Inflammatory macrophage (primary cell): ENCODE measurements at regions not wholly inside any gene's neighbourhood (a gene's known extent, or its start where the extent isn't known, plus 50 kb on each side); places are given as distances from the start of the nearest gene placed in this dataset.

Source experiments
- DNase-seq, 2 donors: peaks; one replicate each; pipeline ENCODE4 v3.0.0-alpha.2; 2020 to 2022

DNA sequence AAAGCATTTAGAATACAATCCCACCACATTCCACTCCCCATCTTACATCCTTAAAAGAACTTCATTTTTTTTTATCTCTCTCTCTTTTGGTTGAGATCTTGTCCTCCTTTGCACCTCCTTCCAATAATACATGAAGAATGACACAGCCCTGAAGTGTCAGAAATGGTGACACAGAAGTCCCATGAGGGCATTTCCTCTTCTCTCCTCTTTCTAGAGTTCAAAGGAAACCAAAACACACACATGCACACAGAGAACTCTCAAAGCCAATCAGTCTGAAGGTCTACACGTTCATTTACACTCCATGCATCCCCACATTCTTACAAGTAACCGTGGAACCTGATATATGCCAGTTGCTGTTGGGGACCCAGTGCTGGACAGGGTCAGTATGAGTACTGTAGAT lies 450.7 kb downstream of the HNRNPD start:
- DNase-seq: peak in 1 of 2 donors; percentile 20

DNA sequence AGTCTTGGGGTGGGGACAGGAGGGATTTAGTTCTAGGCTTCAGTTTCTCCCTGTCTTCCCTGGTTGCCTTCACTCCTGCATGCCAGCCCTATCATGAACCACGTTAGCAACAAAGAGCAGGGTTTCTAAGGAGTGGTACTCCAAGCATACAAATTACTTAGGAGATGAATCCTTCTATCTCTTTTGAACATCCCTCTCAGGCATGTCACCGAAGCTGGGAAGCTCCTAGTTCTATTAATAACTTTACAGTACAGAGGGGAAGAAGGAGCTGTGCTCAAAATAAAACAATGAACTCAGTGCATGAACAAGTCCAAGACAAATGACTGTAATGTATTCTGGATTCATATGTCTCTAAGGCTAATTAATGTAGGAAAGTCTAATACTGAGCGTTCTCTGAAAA lies 450.6 kb upstream of the RASGEF1B start:
- DNase-seq: no peak

DNA sequence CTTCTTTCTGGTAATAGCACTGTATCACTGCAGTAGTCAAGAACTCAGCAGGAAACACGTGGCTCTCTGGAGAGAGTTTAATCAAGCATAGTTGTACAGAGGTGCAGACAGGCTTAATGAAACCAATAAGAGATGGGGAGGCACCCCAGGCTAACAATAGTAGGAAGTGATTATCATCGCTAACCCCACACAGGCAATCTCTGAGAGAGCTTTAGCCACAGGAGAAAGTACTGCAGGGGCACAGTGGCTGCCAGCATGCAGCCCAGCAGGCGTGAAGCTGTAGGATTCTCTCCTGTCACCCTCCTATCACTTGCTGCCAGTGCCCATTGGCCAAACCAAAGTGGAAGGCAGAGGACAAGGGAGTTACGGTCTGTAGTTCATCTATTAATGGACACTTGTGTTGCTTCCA lies 450.0 kb upstream of the RASGEF1B start:
- DNase-seq: no peak

DNA sequence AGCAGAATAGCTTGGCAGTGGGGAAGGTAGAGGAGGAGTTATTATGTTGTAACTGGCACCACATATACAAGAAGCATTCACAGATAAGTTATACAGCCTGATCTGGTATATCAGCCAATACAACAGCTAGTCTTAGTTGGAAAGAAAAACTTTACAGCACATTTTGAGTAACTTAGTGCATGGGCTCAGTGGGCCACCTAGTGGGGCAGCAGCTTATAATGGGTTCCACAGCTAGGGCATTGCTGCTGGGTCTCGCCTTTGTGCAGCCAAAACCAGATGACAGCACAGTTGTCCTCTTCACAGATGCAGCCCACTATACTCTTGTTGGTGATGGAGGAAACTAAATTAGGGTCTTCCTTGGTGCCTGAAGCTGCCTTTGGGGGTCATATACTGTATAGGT lies 448.1 kb upstream of the RASGEF1B start:
- no peak for DNase-seq

DNA sequence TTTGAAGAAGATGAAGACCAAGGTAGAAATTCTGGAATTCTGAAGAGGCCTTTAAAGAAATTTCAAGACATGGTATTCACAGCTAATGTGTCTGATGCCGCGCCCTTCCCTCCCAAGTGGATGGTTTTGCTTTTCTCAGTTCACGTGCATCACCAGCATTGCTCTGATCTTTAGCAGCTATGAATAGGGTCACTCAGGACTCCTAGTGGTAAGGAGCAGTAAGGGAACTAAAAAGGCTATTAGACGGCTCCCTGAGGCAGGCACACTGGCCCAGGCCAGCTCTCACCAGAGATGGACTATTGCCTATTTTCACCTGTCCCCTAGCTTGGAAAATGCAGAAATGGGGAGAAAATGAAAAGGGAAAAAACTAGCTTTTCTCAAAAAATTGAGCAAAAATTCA lies 447.5 kb upstream of the RASGEF1B start:
- peak in 1 of 2 donors; percentile 24 for DNase-seq

DNA sequence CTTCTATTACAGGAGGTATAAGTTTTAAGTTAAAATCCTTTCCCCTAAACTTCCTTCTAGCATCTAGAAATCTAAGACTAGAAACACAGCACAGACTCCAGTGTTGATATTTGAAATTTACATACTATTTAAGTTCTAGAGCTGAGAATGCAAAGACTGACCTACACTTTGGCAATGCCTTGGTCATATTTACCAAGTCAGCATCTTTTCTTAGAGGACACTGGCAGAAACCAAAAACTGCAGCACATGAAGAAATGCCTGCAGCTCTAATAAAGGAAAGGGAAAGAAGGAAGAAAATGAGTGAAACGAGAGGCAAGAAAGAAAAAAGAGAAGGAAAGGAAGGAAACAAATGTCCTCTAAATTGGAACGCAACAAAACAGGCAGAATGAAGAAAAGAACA lies 443.7 kb upstream of the RASGEF1B start:
- no peak for DNase-seq

DNA sequence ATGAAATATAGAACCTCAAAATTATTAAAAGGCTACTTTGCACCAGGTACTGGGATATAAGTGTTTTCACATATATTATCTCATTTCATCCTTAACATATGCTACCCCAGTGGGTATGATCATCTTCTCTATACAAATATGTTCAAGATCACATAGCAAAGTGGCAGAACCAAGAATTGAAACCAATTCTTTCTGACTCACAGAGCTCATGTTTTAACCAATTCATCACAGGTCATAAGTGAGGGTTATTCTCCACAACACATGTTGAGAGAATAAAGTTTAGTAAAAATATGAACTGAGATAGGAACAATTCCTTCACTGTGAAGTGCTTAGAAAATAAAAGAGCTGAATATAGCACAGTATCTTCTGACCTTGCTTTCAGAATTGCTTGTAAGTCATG lies 442.9 kb upstream of the RASGEF1B start:
- DNase-seq: no peak

DNA sequence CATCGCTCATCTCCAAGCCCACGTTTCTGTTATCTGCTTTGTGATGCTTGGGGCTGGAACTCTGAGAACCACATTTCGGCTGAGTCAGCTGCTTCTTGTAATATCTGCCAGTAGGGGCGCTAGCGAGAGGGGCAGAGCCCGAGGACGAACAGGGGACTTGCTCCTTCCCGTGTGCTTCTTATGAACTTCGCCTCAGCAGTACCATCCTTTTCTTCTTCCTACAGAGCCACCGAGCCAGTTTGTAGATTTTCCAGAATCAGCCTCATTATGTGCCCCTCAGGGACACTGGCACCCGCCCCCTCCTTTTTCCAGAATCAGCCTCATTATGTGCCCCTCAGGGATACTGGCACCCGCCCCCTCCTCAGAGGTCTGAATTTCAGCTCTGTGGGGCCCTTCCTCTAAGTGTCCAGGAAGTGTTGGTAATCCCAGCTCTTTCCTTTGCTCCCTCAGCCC lies 441.7 kb upstream of the RASGEF1B start:
- DNase-seq: peak; percentile 53 to 64

DNA sequence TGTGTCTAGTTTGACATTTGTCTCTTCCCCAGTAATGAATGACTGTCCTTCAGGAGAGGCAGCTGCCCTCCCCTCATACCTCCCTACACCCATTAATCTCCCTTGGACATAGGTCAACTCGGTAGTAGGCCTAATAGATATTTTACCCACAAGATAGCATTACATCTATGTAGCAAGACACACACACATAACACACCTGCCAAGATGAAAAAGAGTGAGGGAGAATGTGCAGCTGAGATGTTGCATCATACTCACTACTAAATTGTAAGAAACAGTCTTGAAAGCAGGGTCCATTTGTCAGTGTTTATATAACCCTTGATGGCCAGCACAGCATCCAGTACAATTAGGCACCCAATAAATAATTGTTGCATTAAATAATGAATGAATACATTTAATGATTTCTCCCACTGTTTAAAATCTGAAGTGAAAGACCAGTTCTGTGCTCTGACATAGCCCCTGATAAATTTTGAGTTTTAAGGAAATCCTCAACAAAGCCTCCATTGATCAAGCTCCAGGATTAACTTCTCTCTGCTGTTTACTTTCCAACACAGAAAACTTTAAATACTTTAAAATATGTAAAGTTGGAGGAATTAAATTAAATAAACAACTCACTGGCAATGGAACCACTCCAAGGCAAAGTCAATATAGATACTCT lies 440.8 kb upstream of the RASGEF1B start:
- DNase-seq: no peak

DNA sequence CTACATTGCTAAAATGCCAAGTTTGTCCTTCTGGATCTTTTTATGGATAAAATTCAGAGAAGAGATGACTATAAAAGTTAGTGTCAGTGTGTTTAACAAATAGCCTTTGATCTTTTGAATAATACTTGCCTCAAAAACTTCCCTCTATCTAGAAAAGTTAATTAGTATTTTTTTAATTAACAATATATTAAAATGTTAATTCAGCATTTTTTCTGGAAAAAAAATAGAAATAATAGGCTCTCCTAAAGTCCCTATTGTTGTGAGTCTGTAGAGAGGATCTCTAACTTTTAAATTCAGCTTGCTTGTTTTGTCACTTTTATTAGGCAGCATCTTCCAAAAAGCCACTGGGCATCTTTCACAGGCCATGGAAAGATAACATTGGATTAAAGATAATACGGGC lies 435.2 kb upstream of the RASGEF1B start:
- DNase-seq: no peak

DNA sequence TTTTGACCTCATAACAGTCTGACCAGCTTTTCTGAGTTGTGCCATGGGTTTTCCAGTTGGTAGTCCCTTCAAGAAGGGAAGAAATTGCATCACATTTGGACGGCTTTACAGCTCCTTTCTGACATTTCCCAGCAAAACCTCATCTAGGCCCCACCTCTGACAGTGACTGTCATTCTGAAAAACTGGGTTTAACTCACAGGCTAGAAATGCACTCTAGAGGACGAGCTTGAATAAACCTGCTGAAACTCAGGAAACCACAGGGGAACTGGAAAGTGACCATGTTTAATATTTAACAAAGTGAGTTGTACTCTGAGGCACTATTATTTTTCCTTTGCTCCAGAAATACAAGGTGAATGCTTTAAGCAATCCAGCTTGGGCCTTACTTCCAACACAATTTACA lies 434.3 kb upstream of the RASGEF1B start:
- no peak for DNase-seq

DNA sequence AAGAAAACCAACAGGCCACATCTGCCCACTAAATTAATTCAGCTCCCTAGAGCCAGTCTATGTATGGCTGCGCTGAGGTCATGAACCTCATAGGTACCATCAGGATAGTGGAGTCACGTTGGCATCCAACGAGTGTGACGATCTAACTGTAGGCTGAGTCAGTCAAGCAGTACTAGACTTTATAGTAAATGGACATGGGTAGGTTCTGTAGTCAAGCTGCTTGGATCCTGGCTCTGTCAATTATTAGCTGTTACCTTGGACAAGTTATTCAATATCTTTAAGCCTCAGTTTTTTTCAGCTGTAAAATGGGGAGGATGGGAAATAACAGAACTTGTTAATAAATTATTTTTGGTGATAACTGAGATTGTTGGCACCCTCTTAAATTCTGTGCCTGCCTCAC lies 432.4 kb upstream of the RASGEF1B start:
- no peak for DNase-seq

DNA sequence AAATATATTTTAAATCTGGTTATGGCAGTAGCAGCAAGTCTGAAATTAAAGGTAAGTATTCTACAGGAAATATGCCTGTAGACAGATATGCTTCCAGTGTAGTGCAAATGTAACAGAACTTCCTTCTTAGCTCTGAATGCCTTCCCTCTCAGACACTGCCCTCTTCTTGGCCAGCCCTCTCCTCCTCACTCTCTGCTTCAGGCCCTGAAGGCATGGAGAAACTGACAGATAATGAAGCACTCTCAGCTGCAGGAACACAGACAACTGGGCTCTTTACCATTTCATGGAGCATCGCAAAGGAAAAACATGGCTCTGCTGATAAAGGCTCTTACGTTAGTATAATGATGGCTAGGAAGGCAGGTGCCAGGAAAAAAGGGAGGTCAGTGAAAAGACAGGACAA lies 431.5 kb upstream of the RASGEF1B start:
- no peak for DNase-seq

DNA sequence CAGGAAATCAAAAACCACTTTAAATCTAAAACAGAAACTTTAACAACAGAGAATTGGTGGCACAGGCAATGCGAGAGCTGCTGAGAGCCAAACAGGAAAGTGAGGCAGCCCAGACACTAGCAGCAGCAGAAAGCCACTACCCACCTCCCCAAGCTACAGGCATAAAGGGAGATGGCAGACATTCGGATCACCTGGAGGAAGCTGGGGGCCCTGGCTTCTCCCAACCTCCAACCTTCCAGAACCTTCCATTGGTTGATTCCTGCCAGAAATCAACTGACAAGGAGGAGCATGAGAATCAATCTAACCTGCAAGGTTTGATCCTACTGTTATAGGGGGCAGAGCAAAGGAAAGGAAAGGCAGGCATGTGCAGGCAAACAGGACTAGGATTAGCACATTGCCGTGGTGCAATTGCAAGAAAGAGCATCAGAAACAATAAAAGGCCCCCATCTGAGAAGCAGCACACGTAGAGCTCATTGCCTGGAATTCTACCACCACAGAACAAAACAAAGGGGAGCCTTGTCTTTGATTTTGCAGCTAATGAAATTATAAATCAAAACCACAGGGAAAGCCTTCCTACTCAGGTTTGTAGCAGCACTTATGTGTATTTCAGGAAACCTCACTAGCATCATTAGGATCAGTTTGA lies 427.3 kb upstream of the RASGEF1B start:
- no peak for DNase-seq

DNA sequence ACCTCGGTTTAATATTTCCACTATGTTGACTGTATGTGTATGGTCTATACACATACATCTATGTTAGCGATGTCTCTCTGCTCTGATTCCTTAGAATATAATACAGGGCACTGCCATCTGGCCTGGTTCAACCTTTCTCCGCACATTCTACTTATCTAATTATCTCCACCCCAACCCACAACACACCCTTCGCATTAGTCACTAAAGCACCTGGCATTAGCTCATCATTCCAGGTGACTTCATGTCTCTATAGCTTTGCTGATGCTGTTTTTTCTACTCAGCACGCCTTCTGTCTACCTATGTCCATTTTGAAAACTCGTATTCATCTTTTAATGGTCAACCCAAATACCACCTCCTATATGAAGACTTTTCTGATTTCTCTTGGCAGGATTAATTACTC lies 425.2 kb upstream of the RASGEF1B start:
- no peak for DNase-seq

DNA sequence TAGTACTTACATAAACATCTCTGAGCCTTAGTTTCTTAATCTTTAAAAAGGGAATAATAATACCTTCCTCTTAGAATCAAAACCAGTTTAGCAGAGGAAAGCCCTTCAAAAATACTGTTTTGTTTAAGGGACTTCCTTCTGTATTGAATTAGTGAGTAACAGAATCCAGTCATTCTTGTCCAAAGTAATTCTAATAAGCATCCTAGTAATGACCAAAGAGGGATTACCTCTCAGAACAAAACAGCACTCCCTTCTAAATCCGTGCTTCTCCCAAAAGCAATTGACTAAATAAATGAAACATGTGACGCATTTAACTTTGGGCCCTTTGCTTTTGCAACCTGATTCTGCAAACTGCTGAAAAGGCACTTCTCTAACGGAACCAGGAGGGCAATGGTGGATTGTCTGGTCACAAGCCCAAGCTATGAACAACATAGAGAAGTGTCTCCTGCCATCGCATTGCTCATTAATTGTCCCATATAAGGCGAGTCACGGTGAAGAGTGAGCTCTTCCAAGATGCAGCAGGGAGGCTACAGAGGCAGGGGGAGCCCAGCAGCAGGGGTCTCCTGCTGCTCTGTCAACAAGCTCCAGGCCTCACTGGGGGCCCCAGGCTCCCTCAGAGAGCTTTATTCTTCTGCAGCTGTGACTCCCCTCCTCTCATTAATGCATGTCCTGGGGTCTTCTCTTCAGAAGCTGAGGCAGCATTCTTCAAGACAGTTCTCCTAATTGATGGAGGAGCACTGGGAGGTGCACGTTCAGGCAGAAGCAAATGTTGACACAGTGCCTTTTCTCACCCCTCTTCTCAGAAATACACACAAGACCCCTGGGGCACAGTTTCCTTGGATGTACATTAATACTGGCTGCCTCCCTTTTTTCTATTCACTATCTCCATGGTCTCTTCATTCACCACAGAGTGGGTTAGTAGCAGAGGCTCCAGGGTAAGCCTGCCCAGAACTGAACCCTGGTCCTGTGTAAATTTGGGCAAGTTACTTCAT lies 419.6 kb upstream of the RASGEF1B start:
- no peak for DNase-seq

DNA sequence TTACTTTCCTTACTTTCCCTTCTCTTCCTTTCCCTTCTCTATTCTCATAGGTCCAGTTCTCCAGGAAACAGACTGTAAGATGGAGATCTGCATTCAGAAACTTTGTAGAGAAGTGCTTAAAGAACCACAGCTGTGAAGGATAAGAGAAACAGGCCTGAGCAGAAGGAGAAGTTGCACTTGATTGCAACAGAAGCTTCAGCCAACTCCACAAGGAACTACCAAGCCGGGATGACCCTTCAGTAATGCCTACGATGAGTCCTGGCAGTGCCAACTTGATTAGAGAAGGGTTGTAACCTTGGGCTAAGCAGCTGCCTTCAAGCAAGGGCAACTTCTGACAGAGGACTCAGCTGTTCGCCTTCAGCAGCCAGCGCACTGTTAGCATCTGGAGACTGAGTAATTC lies 413.3 kb upstream of the RASGEF1B start:
- peak; percentile 65 to 77 for DNase-seq

DNA sequence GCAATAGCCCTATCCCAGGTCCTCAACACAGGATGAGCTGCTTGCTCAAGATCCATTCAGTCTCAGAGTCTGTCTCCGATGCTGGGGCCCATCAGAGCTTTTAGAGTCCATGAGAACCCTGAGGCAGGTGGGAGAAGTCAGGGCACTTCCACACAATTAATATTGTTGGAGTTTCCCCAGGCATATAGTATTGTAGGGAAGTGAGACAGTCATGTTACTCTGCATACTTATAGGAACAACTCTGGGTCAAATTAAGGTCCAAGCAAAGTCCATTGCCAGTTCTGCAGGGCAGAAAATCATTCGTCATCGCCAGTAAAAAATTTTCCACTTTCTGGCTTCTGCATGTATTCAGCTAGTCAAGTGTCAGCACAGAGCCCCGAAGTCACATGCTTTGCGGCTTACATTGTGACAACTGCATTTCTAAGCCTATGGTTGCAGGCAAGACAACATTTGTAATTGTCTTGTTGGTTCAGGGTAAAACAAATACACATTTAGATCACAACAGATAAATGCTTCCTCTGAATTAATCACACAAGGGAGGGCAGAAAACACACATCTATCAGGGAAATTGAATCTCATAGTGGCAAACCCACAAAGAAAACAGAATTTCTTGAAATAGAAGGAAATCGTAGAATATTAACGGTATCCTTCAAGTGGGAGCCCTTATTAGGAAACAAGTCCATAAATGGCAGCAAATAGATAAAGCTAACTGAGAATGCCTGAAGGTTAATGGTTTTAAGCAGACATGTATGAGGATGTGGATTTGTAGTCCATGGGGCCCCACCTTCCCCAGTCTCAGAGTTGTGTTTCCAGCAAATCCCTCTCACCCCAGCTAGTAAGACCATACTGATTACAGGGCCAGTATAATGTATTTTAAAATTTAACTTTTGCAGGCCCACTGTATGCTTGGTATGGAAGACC lies 412.1 kb upstream of the RASGEF1B start:
- peak; percentile 38 to 39 for DNase-seq

DNA sequence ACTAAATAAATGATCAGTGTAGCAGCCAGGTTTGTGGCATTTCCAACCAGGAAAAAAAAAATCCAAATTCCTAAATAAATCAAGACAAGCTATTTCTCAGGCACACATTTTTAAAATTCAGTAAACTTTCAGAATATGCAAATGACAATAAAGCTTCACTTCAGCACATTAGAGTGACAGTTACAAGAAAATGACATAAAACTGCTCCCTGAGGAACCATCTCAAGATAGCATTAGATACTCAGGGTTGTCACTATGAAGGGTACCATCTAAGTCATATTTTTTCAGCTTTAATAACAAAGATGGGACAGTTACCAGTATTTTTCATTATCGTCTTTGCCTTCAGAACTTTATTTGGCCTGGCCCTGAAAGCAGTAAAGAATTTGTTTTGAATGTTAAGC lies 411.3 kb upstream of the RASGEF1B start:
- no peak for DNase-seq

DNA sequence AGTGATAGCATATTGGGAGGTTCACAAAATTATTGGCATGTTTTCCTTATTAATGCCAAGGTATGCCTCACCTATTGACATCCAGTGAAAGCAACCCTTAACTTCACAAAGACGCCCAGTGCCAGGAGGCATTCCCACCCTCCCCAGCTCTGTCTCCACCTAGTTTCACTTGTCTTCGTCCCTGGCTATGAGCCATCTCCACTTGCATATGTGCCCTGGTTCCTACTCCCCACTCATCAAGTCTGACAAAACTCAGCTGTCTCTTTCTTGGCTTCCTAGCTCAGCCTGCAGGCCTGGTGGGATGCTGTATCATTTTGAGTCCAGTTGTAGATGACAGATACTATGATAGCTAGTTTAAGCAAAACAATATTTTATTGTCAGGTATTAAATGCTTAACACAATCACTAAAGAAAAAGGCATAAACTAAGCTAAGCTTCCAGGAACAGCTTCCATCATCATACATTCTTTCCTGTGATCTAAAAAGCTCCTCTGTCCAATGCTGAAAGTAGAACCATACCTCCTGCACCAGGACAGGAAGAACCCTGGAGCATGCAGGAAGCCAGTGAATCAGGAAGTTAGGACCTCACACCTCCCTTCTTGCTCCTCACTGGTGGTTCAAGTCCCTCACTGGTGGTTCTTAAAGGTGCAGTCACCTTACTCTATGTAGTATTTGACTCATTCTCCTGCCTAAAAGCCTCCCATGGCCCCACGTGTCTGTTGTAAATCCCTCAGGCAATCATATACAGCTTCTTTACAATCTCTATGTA lies 410.3 kb upstream of the RASGEF1B start:
- DNase-seq: no peak

DNA sequence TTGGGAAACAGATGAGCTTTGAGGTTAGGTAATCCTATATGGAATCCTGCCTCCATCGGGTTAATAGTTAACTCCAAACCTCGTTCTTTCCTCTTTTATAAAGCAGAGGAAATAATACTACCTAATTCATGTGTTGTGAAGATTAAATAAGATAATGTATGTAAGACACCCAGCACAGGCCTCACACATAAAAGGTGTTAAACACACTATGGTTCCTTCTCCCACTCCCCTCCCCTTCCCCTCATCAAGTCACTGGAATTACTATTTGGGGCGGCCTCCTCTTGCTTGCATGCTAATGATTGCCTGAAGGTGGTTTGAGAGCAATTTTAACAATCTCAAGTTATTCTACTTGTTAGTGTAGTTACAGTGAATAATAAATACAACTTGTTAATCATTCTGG lies 404.4 kb upstream of the RASGEF1B start:
- no peak for DNase-seq
